H1 (cell line): ENCODE measurements at regions not wholly inside any gene's neighbourhood (a gene's known extent, or its start where the extent isn't known, plus 50 kb on each side); places are given as distances from the start of the nearest gene placed in this dataset.

Experiments
- CTCF ChIA-PET: fragments of 300-600 bp; sonication (Branson Sonifier 250); formaldehyde crosslinking; loops from one replicate; lab custom pipeline; 2021; ENCODE audit not compliant: partially characterized antibody; lab: Charles Lee
- POLR2A ChIA-PET: fragments of 300-600 bp; sonication (Branson Sonifier 250); formaldehyde crosslinking; loops from one replicate; lab custom pipeline; 2021; ENCODE audit warnings: inconsistent platforms; ENCODE audit not compliant: partially characterized antibody; lab: Charles Lee
- DNase-seq, 2 experiments: peaks; one replicate each; pipeline versions ENCODE4 v3.0.0 to v3.0.0-alpha.2; 2010 to 2022; ENCODE audit warnings: low spot score in 2 of 2, low read depth in 1 of 2, mixed read lengths in 1 of 2
- FAIRE-seq: peaks from 2 replicates; lab custom pipeline; 2011; peaks lifted over from hg19 to GRCh38; lab: Jason Lieb, UNC
- H2AFZ ChIP-seq: 2 replicates; pipeline ENCODE4 v1.8.1; 2012; ENCODE audit warnings: low read length, inconsistent platforms
- H2AK5ac ChIP-seq: 2 replicates; pipeline ENCODE4 v1.6.1; 2013; ENCODE audit warnings: low read depth, low read length
- H2BK120ac ChIP-seq: replicated peaks from 2 replicates; pipeline ENCODE3; 2013; ENCODE audit warnings: low read depth, low read length, inconsistent platforms
- H2BK12ac ChIP-seq: 2 replicates; pipeline ENCODE4 v1.6.1; 2013; ENCODE audit warnings: low read depth, low read length
- H2BK15ac ChIP-seq: 2 replicates; pipeline ENCODE4 v1.6.1; 2013; ENCODE audit warnings: low read length
- H2BK20ac ChIP-seq: 2 replicates; pipeline ENCODE4 v1.6.1; 2013; ENCODE audit warnings: low read length
- H2BK5ac ChIP-seq: 2 replicates; pipeline ENCODE4 v1.6.1; 2013; ENCODE audit warnings: low read depth, low read length
- H3K14ac ChIP-seq: 2 replicates; pipeline ENCODE4 v1.6.1; 2013; ENCODE audit warnings: inconsistent platforms; ENCODE audit not compliant: insufficient read length
- H3K18ac ChIP-seq: 2 replicates; pipeline ENCODE4 v1.6.1; 2013; ENCODE audit warnings: low read length; ENCODE audit errors: extremely low read depth
- H3K23ac ChIP-seq: 2 replicates; pipeline ENCODE4 v1.6.1; 2013; ENCODE audit warnings: inconsistent platforms; ENCODE audit not compliant: insufficient read length
- H3K23me2 ChIP-seq: 2 replicates; pipeline ENCODE4 v1.6.1; 2013; ENCODE audit warnings: low read depth, low read length
- H3K27ac ChIP-seq: 2 replicates; pipeline ENCODE4 v1.6.1; 2011; ENCODE audit warnings: low read depth, low read length, inconsistent platforms
- H3K27me3 ChIP-seq, 4 experiments: replicated peaks in 1 of 4; 1 replicate in 1 of 4; 2 replicates in 3 of 4; pipeline versions ENCODE4 v1.6.1 to v1.8.1; 2011 to 2013; ENCODE audit warnings: low read length in 3 of 4, mild to moderate bottlenecking in 3 of 4, inconsistent platforms in 2 of 4, mixed read lengths in 2 of 4, moderate library complexity in 1 of 4; ENCODE audit not compliant: control insufficient read depth in 3 of 4, insufficient read depth in 3 of 4; ENCODE audit errors: extremely low read depth in 1 of 4
- H3K36me3 ChIP-seq, 4 experiments: 2 replicates each; pipeline versions ENCODE4 v1.6.1 to v1.8.1; 2011 to 2013; ENCODE audit warnings: mild to moderate bottlenecking in 4 of 4, low read length in 3 of 4, moderate library complexity in 2 of 4, control low read depth in 1 of 4, inconsistent platforms in 1 of 4; ENCODE audit not compliant: insufficient read depth in 4 of 4, control insufficient read depth in 2 of 4
- H3K4ac ChIP-seq: replicated peaks from 2 replicates; pipeline ENCODE3; 2013; ENCODE audit warnings: low read length, low read depth, mixed read lengths, inconsistent platforms; ENCODE audit not compliant: insufficient read length
- H3K4me1 ChIP-seq, 4 experiments: replicated peaks in 1 of 4; 1 replicate in 1 of 4; 2 replicates in 3 of 4; pipeline versions ENCODE4 v1.6.1 to v1.8.1; 2011 to 2013; ENCODE audit warnings: low read length in 3 of 4, inconsistent platforms in 2 of 4, mixed read lengths in 1 of 4; ENCODE audit not compliant: insufficient read depth in 4 of 4, control insufficient read depth in 3 of 4
- H3K4me2 ChIP-seq, 2 experiments: 2 replicates each; pipeline versions ENCODE4 v1.6.1 to v1.8.1; 2011 to 2013; ENCODE audit warnings: low read depth in 2 of 2, low read length in 2 of 2, control low read depth in 1 of 2, inconsistent platforms in 1 of 2, mild to moderate bottlenecking in 1 of 2; ENCODE audit not compliant: insufficient read depth in 1 of 2
- H3K4me3 ChIP-seq, 4 experiments: fragments of 200-600, 300-600 bp in 1 of 4; sonication (generic), shearing (Covaris generic), sonication (Bioruptor Twin) in 1 of 4; 2 replicates each; pipeline versions ENCODE4 v1.5.1 to v1.8.1; 2011 to 2016; ENCODE audit warnings: low read length in 4 of 4, low read depth in 3 of 4, control low read depth in 2 of 4, inconsistent platforms in 2 of 4, mild to moderate bottlenecking in 2 of 4, mixed read lengths in 1 of 4, moderate library complexity in 1 of 4; ENCODE audit not compliant: insufficient read depth in 2 of 4; ENCODE audit errors: extremely low read depth in 1 of 4
- H3K56ac ChIP-seq: replicated peaks from 2 replicates; pipeline ENCODE3; 2013; ENCODE audit warnings: low read depth, mild to moderate bottlenecking, mixed read lengths, low read length, inconsistent platforms; ENCODE audit not compliant: insufficient read length
- H3K79me1 ChIP-seq: 2 replicates; pipeline ENCODE4 v1.6.1; 2013; ENCODE audit warnings: low read depth, low read length, control low read depth
- H3K79me2 ChIP-seq, 2 experiments: 2 replicates each; pipeline versions ENCODE4 v1.6.1 to v1.8.1; 2012 to 2013; ENCODE audit warnings: low read length in 2 of 2, mild to moderate bottlenecking in 2 of 2, inconsistent platforms in 1 of 2; ENCODE audit not compliant: insufficient read depth in 2 of 2, control insufficient read depth in 1 of 2
- H3K9ac ChIP-seq, 4 experiments: replicated peaks in 1 of 4; 1 replicate in 1 of 4; 2 replicates in 3 of 4; pipeline versions ENCODE4 v1.6.1 to v1.8.1; 2011 to 2013; ENCODE audit warnings: low read depth in 3 of 4, low read length in 3 of 4, control low read depth in 2 of 4, mild to moderate bottlenecking in 2 of 4, moderate library complexity in 2 of 4, inconsistent platforms in 1 of 4; ENCODE audit errors: extremely low read depth in 1 of 4
- H3K9me3 ChIP-seq, 2 experiments: 2 replicates each; pipeline versions ENCODE4 v1.6.1 to v1.8.1; 2012 to 2013; ENCODE audit warnings: mild to moderate bottlenecking in 2 of 2, moderate library complexity in 2 of 2, control low read depth in 1 of 2, inconsistent platforms in 1 of 2, low read depth in 1 of 2, low read length in 1 of 2, mixed read lengths in 1 of 2; ENCODE audit not compliant: insufficient read depth in 2 of 2
- H4K20me1 ChIP-seq, 2 experiments: replicated peaks in 1 of 2; 2 replicates each; pipeline versions ENCODE3 to v1.8.1; 2011 to 2013; ENCODE audit warnings: inconsistent platforms in 2 of 2, low read length in 2 of 2, mild to moderate bottlenecking in 1 of 2; ENCODE audit not compliant: insufficient read depth in 2 of 2, control insufficient read depth in 1 of 2
- H4K5ac ChIP-seq: 2 replicates; pipeline ENCODE4 v1.6.1; 2013; ENCODE audit warnings: low read length, low read depth, mixed read lengths, inconsistent platforms; ENCODE audit not compliant: insufficient read length
- H4K8ac ChIP-seq: 2 replicates; pipeline ENCODE4 v1.8.0; 2013; ENCODE audit warnings: mild to moderate bottlenecking, moderate library complexity, low read length, inconsistent platforms; ENCODE audit not compliant: insufficient read depth; ENCODE audit errors: extremely low read depth
- H4K91ac ChIP-seq: replicated peaks from 2 replicates; pipeline ENCODE3; 2013; ENCODE audit warnings: low read length, mixed read lengths, inconsistent platforms; ENCODE audit not compliant: insufficient read length
- ASH2L ChIP-seq: fragments of 200-600, 300-600 bp; sonication (generic); IDR thresholded peaks from one replicate; pipeline ENCODE4 v1.7.1; 2017; ENCODE audit warnings: low read length
- GTF2F1 ChIP-seq: IDR thresholded peaks from 2 replicates; pipeline ENCODE4 v1.6.1; 2012; ENCODE audit warnings: low read depth, low read length, improper control_type of control experiment, borderline replicate concordance
- HDAC2 ChIP-seq, 2 experiments: fragments of 300-600 bp in 1 of 2; sonication (generic) in 1 of 2; IDR thresholded peaks; 2 replicates each; pipeline ENCODE4 v1.6.1; 2011 to 2012; ENCODE audit warnings: low read depth in 2 of 2, low read length in 2 of 2, mild to moderate bottlenecking in 2 of 2, moderate library complexity in 2 of 2, borderline replicate concordance in 1 of 2, inconsistent platforms in 1 of 2
- POU5F1 ChIP-seq: IDR thresholded peaks from 2 replicates; pipeline ENCODE4 v1.6.1; 2011; ENCODE audit warnings: low read depth, mild to moderate bottlenecking, low read length, moderate library complexity
- RFX5 ChIP-seq: IDR thresholded peaks from 2 replicates; pipeline ENCODE4 v1.6.1; 2011; ENCODE audit warnings: low read depth, low read length, improper control_type of control experiment, borderline replicate concordance
- TAF7 ChIP-seq: optimal IDR thresholded peaks from 2 replicates; pipeline ENCODE3; 2011; ENCODE audit warnings: low read depth, mild to moderate bottlenecking, inconsistent platforms, low read length, moderate library complexity, borderline replicate concordance
- WGBS, 2 experiments: shearing (Covaris generic) in 1 of 2; methylation state at CpG; one replicate each; pipeline versions ENCODE4 v1.1.6 to v1.1.7; 2013 to 2015; ENCODE audit warnings: low lambda C conversion rate in 2 of 2, mixed read lengths in 2 of 2, inconsistent platforms in 1 of 2, low coverage in 1 of 2, missing lambda C conversion rate in 1 of 2; ENCODE audit not compliant: insufficient replicate concordance in 2 of 2, insufficient coverage in 1 of 2, insufficient read length in 1 of 2; ENCODE audit errors: extremely low coverage in 1 of 2, missing lambda C conversion rate in 1 of 2; 5-methylcytosine and 5-hydroxymethylcytosine counted together
- TF ChIP-seq, protein P1 (sequence below), 3 experiments: IDR thresholded peaks; 1 replicate in 2 of 3; 2 replicates in 1 of 3; pipeline versions ENCODE4 v1.5.1 to v1.6.1; 2011; ENCODE audit warnings: low read length in 3 of 3, mild to moderate bottlenecking in 3 of 3, inconsistent platforms in 2 of 3, low read depth in 1 of 3, moderate library complexity in 1 of 3; ENCODE audit not compliant: insufficient read depth in 1 of 3; ENCODE audit errors: control extremely low read depth in 1 of 3

DNA sequence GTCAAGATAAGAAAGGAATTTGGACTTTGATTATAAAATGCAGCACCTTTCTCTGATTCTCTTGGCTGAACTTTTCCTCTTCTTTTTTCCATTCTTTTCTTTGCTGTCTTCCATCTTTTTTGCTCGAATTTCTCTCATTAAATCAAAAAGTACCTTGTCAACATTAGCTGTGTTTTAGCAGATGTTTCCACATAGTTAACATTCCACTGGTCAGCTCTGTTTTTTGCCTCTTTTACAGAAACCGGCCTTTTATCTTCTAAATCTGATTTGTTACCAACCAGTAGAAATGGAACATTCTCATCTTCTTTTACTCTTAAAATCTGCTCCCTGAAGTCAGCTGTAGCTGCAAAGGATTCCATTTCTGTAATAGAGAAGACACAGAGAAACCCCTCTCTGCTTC lies 71.1 kb upstream of the SYT1 start:
- Histone ChIP-seq H3K4me2 (no peak overlapping the region), H3K27me3 (no peaks in the 10 kb centered on the region), H2AFZ (0 out of 2 replicates have a peak overlapping the region, but pooled peaks have one; percentile 57), H3K4me3 (no peak overlapping the region), H3K27ac (no peak overlapping the region), H3K18ac (no peak overlapping the region), H3K4ac (no peak overlapping the region), H3K36me3 (no peaks in the 10 kb centered on the region), H3K14ac (no peak overlapping the region), H3K9me3 (peaks cover 5 to 9% of the 10 kb centered on the region in 2 experiments; a peak in 1 of 4 replicates), H3K23ac (no peak overlapping the region), H2BK12ac (no peak overlapping the region), H4K5ac (no peak overlapping the region), H3K79me2 (no peaks in the 10 kb centered on the region), H4K20me1 (no peaks in the 10 kb centered on the region), H2BK120ac (no peak overlapping the region), H3K56ac (no peak overlapping the region), H3K79me1 (no peaks in the 10 kb centered on the region), H4K8ac (no peak overlapping the region), H2AK5ac (no peak overlapping the region), H2BK20ac (no peak overlapping the region), H4K91ac (no peak overlapping the region), H2BK5ac (no peak overlapping the region; the same call in 1 of the 2 replicates), H3K23me2 (no peaks in the 10 kb centered on the region), H3K4me1 (no peaks in the 10 kb centered on the region), H2BK15ac (no peak overlapping the region), H3K9ac (no peak overlapping the region)
- POLR2A ChIA-PET, result no interaction called here
- FAIRE-seq (no peak), DNase-seq (no peak)
- CTCF ChIA-PET, result no interaction called here
- WGBS, 2 experiments, result 98% methylated on average over 2 of the region's 2 CpGs; no CpG with 5 or more reads in 1 of the 2 experiments
- TF ChIP-seq GTF2F1 (no peak), ASH2L (no peak), TAF7 (no peak), POU5F1 (no peak), RFX5 (no peak), HDAC2 (IDR thresholded peaks at IDR 0.05; ENCODE audit: borderline replicate concordance in 1 of 2, low read depth in 2 of 2, low read length in 2 of 2) (no peak)
- TF ChIP-seq, protein P1, sequence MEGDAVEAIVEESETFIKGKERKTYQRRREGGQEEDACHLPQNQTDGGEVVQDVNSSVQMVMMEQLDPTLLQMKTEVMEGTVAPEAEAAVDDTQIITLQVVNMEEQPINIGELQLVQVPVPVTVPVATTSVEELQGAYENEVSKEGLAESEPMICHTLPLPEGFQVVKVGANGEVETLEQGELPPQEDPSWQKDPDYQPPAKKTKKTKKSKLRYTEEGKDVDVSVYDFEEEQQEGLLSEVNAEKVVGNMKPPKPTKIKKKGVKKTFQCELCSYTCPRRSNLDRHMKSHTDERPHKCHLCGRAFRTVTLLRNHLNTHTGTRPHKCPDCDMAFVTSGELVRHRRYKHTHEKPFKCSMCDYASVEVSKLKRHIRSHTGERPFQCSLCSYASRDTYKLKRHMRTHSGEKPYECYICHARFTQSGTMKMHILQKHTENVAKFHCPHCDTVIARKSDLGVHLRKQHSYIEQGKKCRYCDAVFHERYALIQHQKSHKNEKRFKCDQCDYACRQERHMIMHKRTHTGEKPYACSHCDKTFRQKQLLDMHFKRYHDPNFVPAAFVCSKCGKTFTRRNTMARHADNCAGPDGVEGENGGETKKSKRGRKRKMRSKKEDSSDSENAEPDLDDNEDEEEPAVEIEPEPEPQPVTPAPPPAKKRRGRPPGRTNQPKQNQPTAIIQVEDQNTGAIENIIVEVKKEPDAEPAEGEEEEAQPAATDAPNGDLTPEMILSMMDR (IDR thresholded peaks at IDR 0.05; ENCODE audit: control extremely low read depth in 1 of 3, insufficient read depth in 1 of 3, low read depth in 1 of 3, low read length in 3 of 3), result no peak
